Lung (tissue), 11 donors: ENCODE measurements at regions not wholly inside any gene's neighbourhood (a gene's known extent, or its start where the extent isn't known, plus 50 kb on each side); places are given as distances from the start of the nearest gene placed in this dataset.
"Not testable (repeated sequence)": the region's sequence is repeated elsewhere in the genome, so short reads cannot be mapped to it uniquely, and the experiment has no call there.

Experiments used
- ATAC-seq: fragments of 200-7000 bp; cut with Tn5 transposase; one replicate; pipeline ENCODE4 v1.9.1; 2020; ENCODE audit warnings: moderate number of reproducible peaks; ENCODE audit not compliant: insufficient read depth, low FRiP score
- DNase-seq, 3 donors: peaks; one replicate each; pipeline ENCODE4 v3.0.0-alpha.2; 2013 to 2017
- H3K27ac ChIP-seq, 2 donors: one replicate each; pipeline ENCODE4 v1.5.1; 2013; ENCODE audit warnings: mild to moderate bottlenecking in 2 of 2, moderate library complexity in 2 of 2, control low read depth in 1 of 2, inconsistent platforms in 1 of 2, low read depth in 1 of 2, low read length in 1 of 2
- H3K27me3 ChIP-seq, 3 donors: one replicate each; pipeline ENCODE4 v1.5.1; 2013; ENCODE audit warnings: low read length in 2 of 3; ENCODE audit not compliant: control insufficient read depth in 3 of 3, insufficient read depth in 3 of 3
- H3K36me3 ChIP-seq, 4 donors: one replicate each; pipeline ENCODE4 v1.5.1; 2013; ENCODE audit warnings: low read length in 4 of 4, mild to moderate bottlenecking in 1 of 4, moderate library complexity in 1 of 4; ENCODE audit not compliant: control insufficient read depth in 4 of 4, insufficient read depth in 4 of 4
- H3K4me1 ChIP-seq, 5 donors: one replicate each; pipeline ENCODE4 v1.5.1; 2013; ENCODE audit warnings: low read length in 5 of 5, mild to moderate bottlenecking in 2 of 5, moderate library complexity in 1 of 5; ENCODE audit not compliant: control insufficient read depth in 5 of 5, insufficient read depth in 5 of 5
- H3K4me3 ChIP-seq: one replicate; pipeline ENCODE4 v1.5.1; 2013; ENCODE audit warnings: mild to moderate bottlenecking, control low read depth, moderate library complexity
- H3K9ac ChIP-seq, 2 donors: one replicate each; pipeline ENCODE4 v1.5.1; 2013; ENCODE audit warnings: low read length in 2 of 2, control low read depth in 1 of 2; ENCODE audit not compliant: insufficient read depth in 1 of 2
- H3K9me3 ChIP-seq, 4 donors: one replicate each; pipeline ENCODE4 v1.5.1; 2013; ENCODE audit warnings: low read length in 3 of 4, mild to moderate bottlenecking in 1 of 4, moderate library complexity in 1 of 4; ENCODE audit not compliant: control insufficient read depth in 4 of 4, insufficient read depth in 3 of 4
- WGBS, 2 donors: extraction: QIAGEN DNeasy Blood & Tissue Kit; methylation state at CpG; one replicate each; pipeline ENCODE4 v1.1.7; 2013; 5-methylcytosine and 5-hydroxymethylcytosine counted together
- TF ChIP-seq, protein P1 (sequence below): IDR thresholded peaks from 2 replicates; pipeline ENCODE4 v1.5.1; 2012; ENCODE audit warnings: mild to moderate bottlenecking; ENCODE audit errors: control extremely low read depth, extremely low read depth
- donor health status: control.
- donor health status: control.
- donor health status: Bipolar disorder and iron deficiency.
- donor health status: healthy.
- donor health status: DM: yes; HTN: yes; CAD: no.

DNA sequence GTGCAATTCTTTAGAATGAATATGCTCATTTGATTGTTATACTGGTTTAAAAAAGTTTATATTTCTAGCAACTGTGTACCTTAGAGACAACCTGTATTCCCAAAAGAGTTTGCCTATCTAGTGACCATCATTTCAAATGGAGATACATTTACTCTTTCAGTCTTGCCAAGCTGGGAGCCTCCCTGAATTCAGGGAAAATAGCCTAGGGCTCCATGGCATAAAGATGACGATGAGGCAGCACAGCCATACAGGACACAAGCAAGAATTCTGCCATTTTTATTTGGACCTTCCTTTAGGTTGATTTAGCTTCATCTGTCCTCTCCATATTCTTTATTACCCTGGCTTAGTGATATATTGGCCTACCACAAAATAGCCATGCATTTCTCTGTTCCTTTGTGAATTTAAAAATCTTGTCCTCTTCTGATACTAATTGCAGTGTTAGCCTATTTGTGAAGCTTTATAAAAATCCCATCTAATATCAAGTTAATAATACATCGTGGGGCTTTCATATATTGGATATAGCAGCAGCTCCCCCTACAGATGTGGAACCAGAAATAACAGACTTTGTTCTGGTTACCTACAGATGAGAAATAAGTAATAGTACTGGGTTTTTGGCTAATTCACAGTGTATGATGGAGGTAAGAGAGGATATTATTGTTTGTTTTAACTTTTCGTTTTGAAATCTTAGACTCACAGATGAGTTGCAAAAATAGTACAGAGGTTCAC is 1661.9 kb upstream of the PIK3C3 start:
- Histone ChIP-seq H3K27me3 (no peaks in the 10 kb centered on the region), H3K9ac (no peak overlapping the region), H3K4me1 (peaks cover 0 to 2% (median 0%) of the 10 kb centered on the region in 5 donors), H3K9me3 (no peaks in the 10 kb centered on the region), H3K27ac (no peak overlapping the region), H3K36me3 (no peaks in the 10 kb centered on the region), H3K4me3 (no peak overlapping the region)
- WGBS, 2 donors: 36 to 50% methylated on average over 3 of the region's 3 CpGs
- TF ChIP-seq, protein P1, sequence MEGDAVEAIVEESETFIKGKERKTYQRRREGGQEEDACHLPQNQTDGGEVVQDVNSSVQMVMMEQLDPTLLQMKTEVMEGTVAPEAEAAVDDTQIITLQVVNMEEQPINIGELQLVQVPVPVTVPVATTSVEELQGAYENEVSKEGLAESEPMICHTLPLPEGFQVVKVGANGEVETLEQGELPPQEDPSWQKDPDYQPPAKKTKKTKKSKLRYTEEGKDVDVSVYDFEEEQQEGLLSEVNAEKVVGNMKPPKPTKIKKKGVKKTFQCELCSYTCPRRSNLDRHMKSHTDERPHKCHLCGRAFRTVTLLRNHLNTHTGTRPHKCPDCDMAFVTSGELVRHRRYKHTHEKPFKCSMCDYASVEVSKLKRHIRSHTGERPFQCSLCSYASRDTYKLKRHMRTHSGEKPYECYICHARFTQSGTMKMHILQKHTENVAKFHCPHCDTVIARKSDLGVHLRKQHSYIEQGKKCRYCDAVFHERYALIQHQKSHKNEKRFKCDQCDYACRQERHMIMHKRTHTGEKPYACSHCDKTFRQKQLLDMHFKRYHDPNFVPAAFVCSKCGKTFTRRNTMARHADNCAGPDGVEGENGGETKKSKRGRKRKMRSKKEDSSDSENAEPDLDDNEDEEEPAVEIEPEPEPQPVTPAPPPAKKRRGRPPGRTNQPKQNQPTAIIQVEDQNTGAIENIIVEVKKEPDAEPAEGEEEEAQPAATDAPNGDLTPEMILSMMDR: no peak
- ATAC-seq: no peak
- DNase-seq: peak in 2 of 3 donors; percentile 43 to 53

DNA sequence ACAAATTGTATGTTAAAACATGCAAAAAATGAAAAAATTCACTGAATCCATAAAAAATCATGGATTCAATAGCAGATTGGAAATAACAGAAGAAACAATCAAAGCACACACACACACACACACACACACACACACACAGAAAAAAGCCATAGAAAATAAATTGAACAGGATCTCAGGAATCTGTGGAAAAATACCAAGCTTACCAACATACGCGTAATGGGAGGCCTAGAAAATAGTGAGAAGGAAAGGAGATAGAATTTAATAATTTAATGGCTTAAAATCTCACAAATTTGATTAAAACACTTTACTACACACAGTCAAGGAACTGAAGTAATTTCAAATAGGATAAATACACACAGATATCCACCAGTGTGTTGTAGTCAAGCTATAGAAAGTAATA is 1671.5 kb upstream of the PIK3C3 start:
- Histone ChIP-seq H3K9ac (no peak overlapping the region), H3K27ac (no peak overlapping the region), H3K4me3 (no peak overlapping the region), H3K27me3 (no peaks in the 10 kb centered on the region), H3K36me3 (no peaks in the 10 kb centered on the region), H3K4me1 (no peaks in the 10 kb centered on the region), H3K9me3 (peaks cover 0 to 3% (median under 1%) of the 10 kb centered on the region in 4 donors)
- 98 to 100% methylated on average over 2 of the region's 2 CpGs for WGBS, 2 donors
- DNase-seq (no peak), ATAC-seq (no peak)
- TF ChIP-seq, protein P1: no peak

DNA sequence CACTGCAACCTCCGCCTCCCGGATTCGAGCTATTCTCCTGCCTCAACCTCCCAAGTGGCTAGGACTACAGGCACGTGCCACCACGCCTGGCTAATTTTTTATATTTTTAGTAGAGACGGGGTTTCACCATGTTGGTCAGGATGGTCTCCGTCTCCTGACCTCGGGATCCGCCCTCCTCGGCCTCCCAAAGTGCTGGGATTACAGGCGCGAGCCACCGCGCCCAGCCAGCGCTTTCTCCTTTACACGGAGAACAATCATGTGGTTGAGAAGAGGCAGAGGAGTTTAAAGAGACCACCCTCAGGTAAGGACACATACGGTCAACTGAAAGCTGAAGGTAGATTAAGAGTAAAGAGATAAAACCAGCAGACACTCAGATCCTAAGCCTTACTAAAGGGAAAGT is 1673.7 kb upstream of the PIK3C3 start:
- not testable (repeated sequence) for H3K4me1 ChIP-seq, H3K27me3 ChIP-seq, H3K27ac ChIP-seq, H3K9ac ChIP-seq, H3K36me3 ChIP-seq, ATAC-seq, H3K9me3 ChIP-seq, DNase-seq, H3K4me3 ChIP-seq
- WGBS, 2 donors: 91 to 94% methylated on average over 17 of the region's 17 CpGs

DNA sequence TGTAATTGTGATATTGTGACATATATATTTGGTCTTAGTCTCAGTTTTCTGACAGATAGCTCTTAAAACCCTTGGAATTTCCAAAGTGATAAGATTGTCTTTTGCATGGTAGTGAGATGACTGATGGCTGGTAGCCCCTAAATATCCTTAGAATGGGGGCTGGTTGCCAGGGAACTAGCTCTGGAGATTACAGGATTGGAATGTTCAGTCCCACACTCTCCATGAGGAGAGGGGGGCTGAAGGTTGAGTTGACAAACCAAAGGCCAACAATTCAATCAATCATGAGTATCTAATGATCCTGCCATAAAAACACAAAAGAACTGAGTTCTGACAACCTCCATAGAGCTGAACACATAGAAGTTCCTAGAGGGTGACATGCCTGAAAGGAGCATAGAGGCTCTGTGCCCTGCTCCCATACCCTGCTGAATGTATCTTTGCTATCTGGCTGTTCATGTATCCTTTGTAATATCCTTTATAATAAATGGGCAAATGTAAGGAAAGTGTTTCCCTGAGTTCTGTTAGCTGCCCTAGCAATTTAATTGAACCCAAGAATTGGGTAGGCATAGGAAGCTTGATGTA is 1680.3 kb upstream of the PIK3C3 start:
- no peaks in the 10 kb centered on the region for H3K36me3 ChIP-seq
- no peak overlapping the region for H3K4me3 ChIP-seq
- H3K4me1 ChIP-seq: peaks cover 0 to 4% (median 0%) of the 10 kb centered on the region in 5 donors
- ATAC-seq: no peak
- no peak overlapping the region for H3K27ac ChIP-seq
- no peaks in the 10 kb centered on the region for H3K9me3 ChIP-seq
- no peak for DNase-seq
- H3K9ac ChIP-seq: no peak overlapping the region
- TF ChIP-seq, protein P1: no peak
- H3K27me3 ChIP-seq: no peaks in the 10 kb centered on the region
